GM12878 (cell line): ENCODE measurements at regions not wholly inside any gene's neighbourhood (a gene's known extent, or its start where the extent isn't known, plus 50 kb on each side); places are given as distances from the start of the nearest gene placed in this dataset.

Experiments
- ATAC-seq: fragments of 200-7000 bp; cut with Tn5 transposase; 3 replicates; pipeline ENCODE4 v1.9.1; 2020; ENCODE audit warnings: mild to moderate bottlenecking, moderate library complexity
- BruUV-seq: library from RNA; stranded (reverse); fragments of 400-500 nt; replicated peaks from 2 replicates; lab custom pipeline; 2021; lab: Mats Ljungman, UMichigan
- CTCF ChIA-PET: fragments of 300-600 bp; sonication (Branson Sonifier 250); formaldehyde crosslinking; extraction: SDS; loops from one replicate; lab custom pipeline; 2021; ENCODE audit warnings: inconsistent platforms; lab: Yijun Ruan, JAX
- POLR2A ChIA-PET: fragments of 350-600 bp; formaldehyde crosslinking; extraction: SDS; loops from one replicate; lab custom pipeline; 2021; ENCODE audit warnings: inconsistent platforms; lab: Charles Lee
- RAD21 ChIA-PET: fragments of 300-600 bp; sonication (Branson Sonifier 250); formaldehyde crosslinking; loops from one replicate; lab custom pipeline; 2023; ENCODE audit warnings: antibody characterized with exemption; ENCODE audit not compliant: unreplicated experiment; lab: Charles Lee
- SMC1A ChIA-PET: fragments of 300-600 bp; sonication (Branson Sonifier 250); formaldehyde crosslinking; loops from one replicate; lab custom pipeline; 2023; ENCODE audit not compliant: unreplicated experiment, uncharacterized antibody; lab: Charles Lee
- DNase-seq: peaks from one replicate; pipeline ENCODE4 v3.0.0-alpha.2; 2011; ENCODE audit warnings: low read depth, low spot score
- FAIRE-seq: peaks from 3 replicates; lab custom pipeline; 2011; peaks lifted over from hg19 to GRCh38; lab: Jason Lieb, UNC
- H2AFZ ChIP-seq: 2 replicates; pipeline ENCODE4 v1.6.0; 2011; ENCODE audit warnings: low read depth, low read length, control low read depth; ENCODE audit not compliant: control insufficient read depth
- H3K27ac ChIP-seq: 2 replicates; pipeline ENCODE4 v1.5.1; 2011; ENCODE audit warnings: control low read depth; ENCODE audit not compliant: control insufficient read depth, insufficient read depth
- H3K27me3 ChIP-seq, 2 experiments: replicated peaks in 1 of 2; 2 replicates each; pipeline versions ENCODE4 v1.6.0 to v1.6.1; 2011; ENCODE audit warnings: low read length in 1 of 2; ENCODE audit not compliant: control insufficient read depth in 2 of 2, insufficient read depth in 2 of 2
- H3K36me3 ChIP-seq, 2 experiments: 2 replicates each; pipeline ENCODE4 v1.5.1; 2011; ENCODE audit warnings: low read length in 1 of 2; ENCODE audit not compliant: control insufficient read depth in 2 of 2, insufficient read depth in 2 of 2
- H3K4me1 ChIP-seq: 2 replicates; pipeline ENCODE4 v1.6.1; 2011; ENCODE audit warnings: mild to moderate bottlenecking, low read length, moderate library complexity, mixed read lengths; ENCODE audit not compliant: control insufficient read depth, insufficient read depth
- H3K4me2 ChIP-seq: 2 replicates; pipeline ENCODE4 v1.6.0; 2011; ENCODE audit warnings: control low read depth; ENCODE audit not compliant: control insufficient read depth, insufficient read depth
- H3K4me3 ChIP-seq: fragments of 200-600 bp; sonication (generic); 2 replicates; pipeline ENCODE4 v1.5.1; 2016
- H3K79me2 ChIP-seq: 2 replicates; pipeline ENCODE4 v1.6.0; 2011; ENCODE audit warnings: low read length; ENCODE audit not compliant: control insufficient read depth, insufficient read depth
- H3K9ac ChIP-seq: 2 replicates; pipeline ENCODE4 v1.8.0; 2011; ENCODE audit warnings: low read length, control low read depth, mixed read lengths; ENCODE audit not compliant: control insufficient read depth, insufficient read depth
- H3K9me3 ChIP-seq: replicated peaks from 3 replicates; pipeline ENCODE4 v1.5.1; 2011; ENCODE audit warnings: mild to moderate bottlenecking, low read length; ENCODE audit not compliant: control insufficient read depth, insufficient read depth
- H4K20me1 ChIP-seq: 2 replicates; pipeline ENCODE4 v1.6.0; 2011; ENCODE audit not compliant: control insufficient read depth, insufficient read depth
- EGR1 ChIP-seq, 2 experiments: IDR thresholded peaks; 1 replicate in 1 of 2; 2 replicates in 1 of 2; pipeline ENCODE4 v1.6.1; 2011 to 2012; ENCODE audit warnings: low read depth in 2 of 2, low read length in 2 of 2, borderline replicate concordance in 1 of 2, mild to moderate bottlenecking in 1 of 2, moderate library complexity in 1 of 2
- ETV6 ChIP-seq, 2 experiments: fragments of 450-650 bp in 1 of 2; IDR thresholded peaks in 1 of 2; conservative IDR thresholded peaks in 1 of 2; 2 replicates each; pipeline ENCODE4 v1.6.1; 2014; ENCODE audit warnings: antibody characterized with exemption in 1 of 2, borderline replicate concordance in 1 of 2, low read depth in 1 of 2, mild to moderate bottlenecking in 1 of 2, moderate library complexity in 1 of 2
- FOXK2 ChIP-seq: fragments of 450-650 bp; IDR thresholded peaks from 2 replicates; pipeline ENCODE4 v1.6.1; 2017; ENCODE audit warnings: mild to moderate bottlenecking, moderate library complexity
- IKZF1 ChIP-seq: fragments of 450-650 bp; conservative IDR thresholded peaks from 2 replicates; pipeline ENCODE4 v1.6.1; 2017; ENCODE audit warnings: antibody characterized with exemption, mild to moderate bottlenecking
- KAT2A ChIP-seq: conservative IDR thresholded peaks from 2 replicates; pipeline ENCODE4 v1.6.1; 2011; ENCODE audit warnings: low read depth, low read length; ENCODE audit not compliant: control insufficient read depth
- NFYB ChIP-seq: IDR thresholded peaks from 2 replicates; pipeline ENCODE4 v1.6.1; 2011; ENCODE audit warnings: low read depth, mild to moderate bottlenecking, low read length, improper control_type of control experiment, moderate library complexity; ENCODE audit not compliant: insufficient read depth
- NR2C1 ChIP-seq: fragments of 450-650 bp; IDR thresholded peaks from 2 replicates; pipeline ENCODE4 v1.6.1; 2017; ENCODE audit warnings: antibody characterized with exemption, mild to moderate bottlenecking, moderate library complexity
- RFX5 ChIP-seq: IDR thresholded peaks from 2 replicates; pipeline ENCODE4 v1.6.1; 2011; ENCODE audit warnings: low read depth, low read length, improper control_type of control experiment
- SREBF1 ChIP-seq: IDR thresholded peaks from 2 replicates; pipeline ENCODE4 v1.6.1; 2012; ENCODE audit warnings: mild to moderate bottlenecking, low read length
- STAT1 ChIP-seq: fragments of 450-650 bp; conservative IDR thresholded peaks from 2 replicates; pipeline ENCODE4 v1.6.1; 2014; ENCODE audit warnings: antibody characterized with exemption, mild to moderate bottlenecking
- ZNF592 ChIP-seq: fragments of 450-650 bp; IDR thresholded peaks from 2 replicates; pipeline ENCODE4 v1.6.1; 2017; ENCODE audit warnings: mild to moderate bottlenecking, moderate library complexity
- ZZZ3 ChIP-seq: IDR thresholded peaks from 2 replicates; pipeline ENCODE4 v1.6.1; 2011; ENCODE audit warnings: low read depth; ENCODE audit not compliant: control insufficient read depth, insufficient read length
- WGBS: methylation state at CpG from one replicate; pipeline ENCODE4 v1.1.6; 2016; ENCODE audit warnings: low lambda C conversion rate; ENCODE audit not compliant: insufficient replicate concordance, insufficient coverage; ENCODE audit errors: missing lambda C conversion rate; 5-methylcytosine and 5-hydroxymethylcytosine counted together
- in situ Hi-C: fragments of 300-500 bp; cut with MboI; formaldehyde crosslinking; loops from 9 replicates; pipeline ENCODE4 v1.14.3; 2018; ENCODE audit warnings: mixed read lengths
- intact Hi-C: fragments of 100-400 bp; cut with micrococcal nuclease; formaldehyde crosslinking; loops from one replicate; pipeline ENCODE4 v1.14.2; 2022; ENCODE audit not compliant: unreplicated experiment

- no peak for TF ChIP-seq ZNF592
- no peak for TF ChIP-seq ZZZ3
- no peak for TF ChIP-seq KAT2A
These were observed 275.3 kb upstream of the C1orf87 start (continued) for GRCh38 chr1:60348884-60349283.

- CTCF ChIA-PET, result no interaction called here
- no peaks in the 10 kb centered on the region for H3K4me1 ChIP-seq
- H3K27ac ChIP-seq, result no peak overlapping the region
- SMC1A ChIA-PET, result no interaction called here
- no peak overlapping the region for H3K4me2 ChIP-seq
- no peaks in the 10 kb centered on the region for H3K9me3 ChIP-seq
- H3K36me3 ChIP-seq, result no peaks in the 10 kb centered on the region
- H4K20me1 ChIP-seq, result no peaks in the 10 kb centered on the region
- H3K27me3 ChIP-seq, result no peaks in the 10 kb centered on the region
- H3K4me3 ChIP-seq, result no peak overlapping the region
- FAIRE-seq (no peak), ATAC-seq (no peak), DNase-seq (no peak)
- no peak for TF ChIP-seq STAT1
- TF ChIP-seq SREBF1, result no peak
- no peak for TF ChIP-seq IKZF1
- no peak for TF ChIP-seq RFX5
- TF ChIP-seq NFYB, result no peak
- no peak for TF ChIP-seq NR2C1
- TF ChIP-seq FOXK2, result no peak
- TF ChIP-seq ETV6 (conservative IDR thresholded peaks at IDR 0.05 in 1 of 2, IDR thresholded peaks at IDR 0.05 in 1 of 2; ENCODE audit: borderline replicate concordance in 1 of 2, low read depth in 1 of 2), result no peak
- no peak for TF ChIP-seq EGR1 (IDR thresholded peaks at IDR 0.05; ENCODE audit: borderline replicate concordance in 1 of 2, low read depth in 2 of 2, low read length in 2 of 2)
- H3K79me2 ChIP-seq, result no peaks in the 10 kb centered on the region
- RAD21 ChIA-PET, result no interaction called here
- no peak overlapping the region for H3K9ac ChIP-seq
- WGBS, result 0% methylated on average over 1 of the region's 1 CpG
- BruUV-seq, result no TSS peak
- intact Hi-C loops (no loop called here), in situ Hi-C loops (no loop called here)
- H2AFZ ChIP-seq, result no peak overlapping the region
- POLR2A ChIA-PET, result no interaction called here
These were observed 272.1 kb upstream of the C1orf87 start for GRCh38 chr1:60345621-60346020.
